K562 (cell line): ENCODE measurements at regions not wholly inside any gene's neighbourhood (a gene's known extent, or its start where the extent isn't known, plus 50 kb on each side); places are given as distances from the start of the nearest gene placed in this dataset.

Experiments used
- ATAC-seq: fragments of 200-7000 bp; cut with Tn5 transposase; 3 replicates; pipeline ENCODE4 v1.9.1; 2020; ENCODE audit warnings: moderate library complexity
- BruUV-seq: library from RNA; stranded (reverse); fragments of 400-500 nt; replicated peaks from 2 replicates; lab custom pipeline; 2021; lab: Mats Ljungman, UMichigan
- CTCF ChIA-PET: fragments of 300-600 bp; formaldehyde crosslinking; extraction: SDS; loops from one replicate; lab custom pipeline; 2021; ENCODE audit warnings: low intra/inter-chr PET ratio; lab: Yijun Ruan, JAX
- POLR2A ChIA-PET: fragments of 300-600, 350-650 bp; sonication (Branson Sonifier 250); formaldehyde crosslinking; extraction: SDS; loops from one replicate; lab custom pipeline; 2021; ENCODE audit warnings: antibody characterized with exemption, inconsistent platforms; lab: Yijun Ruan, JAX
- DNase-seq, 4 experiments: peaks; one replicate each; pipeline versions ENCODE4 v3.0.0 to v3.0.0-alpha.2; 2011 to 2018; ENCODE audit warnings: low spot score in 3 of 4, mixed read lengths in 3 of 4; ENCODE audit errors: extremely low read depth in 1 of 4
- FAIRE-seq: peaks from 2 replicates; lab custom pipeline; 2011; peaks lifted over from hg19 to GRCh38; lab: Jason Lieb, UNC
- H2AFZ ChIP-seq: 2 replicates; pipeline ENCODE4 v1.6.0; 2011; ENCODE audit warnings: low read depth, low read length, control low read depth, inconsistent platforms
- H3K27ac ChIP-seq: fragments of 200-600 bp; 3 replicates; pipeline ENCODE4 v1.8.0; 2011; ENCODE audit warnings: low read depth, mild to moderate bottlenecking, control low read depth, inconsistent platforms, low read length, moderate library complexity, mixed read lengths; ENCODE audit errors: extremely low read depth
- H3K27me3 ChIP-seq, 2 experiments: fragments of 300-600 bp in 1 of 2; 2 replicates in 1 of 2; 3 replicates in 1 of 2; pipeline versions ENCODE4 v1.6.0 to v1.8.0; 2011; ENCODE audit warnings: inconsistent platforms in 2 of 2, low read length in 2 of 2, mild to moderate bottlenecking in 1 of 2, mixed read lengths in 1 of 2, moderate library complexity in 1 of 2; ENCODE audit not compliant: control insufficient read depth in 2 of 2, insufficient read depth in 2 of 2
- H3K36me3 ChIP-seq: fragments of 300-600 bp; 3 replicates; pipeline ENCODE4 v1.8.0; 2011; ENCODE audit warnings: mild to moderate bottlenecking, low read length, inconsistent platforms; ENCODE audit not compliant: control insufficient read depth, insufficient read depth
- H3K4me1 ChIP-seq, 2 experiments: fragments of 200-600 bp in 1 of 2; replicated peaks in 1 of 2; 2 replicates in 1 of 2; 3 replicates in 1 of 2; pipeline versions ENCODE4 v1.5.1 to v1.8.0; 2011; ENCODE audit warnings: inconsistent platforms in 2 of 2, low read length in 2 of 2, mild to moderate bottlenecking in 1 of 2, mixed read lengths in 1 of 2, moderate library complexity in 1 of 2; ENCODE audit not compliant: control insufficient read depth in 2 of 2, insufficient read depth in 2 of 2
- H3K4me2 ChIP-seq: 2 replicates; pipeline ENCODE4 v1.6.1; 2011; ENCODE audit warnings: low read length, control low read depth, inconsistent platforms, mixed read lengths; ENCODE audit not compliant: insufficient read depth
- H3K4me3 ChIP-seq: fragments of 200-600 bp; sonication (generic), shearing (Covaris generic); 2 replicates; pipeline ENCODE4 v1.5.1; 2016; ENCODE audit warnings: control low read depth, inconsistent platforms
- H3K79me2 ChIP-seq: fragments of 200-600 bp; 3 replicates; pipeline ENCODE4 v1.8.0; 2011; ENCODE audit warnings: low read length, inconsistent platforms; ENCODE audit not compliant: control insufficient read depth, insufficient read depth
- H3K9ac ChIP-seq, 2 experiments: 2 replicates each; pipeline versions ENCODE4 v1.6.0 to v1.6.1; 2011; ENCODE audit warnings: low read depth in 2 of 2, low read length in 2 of 2, control low read depth in 1 of 2, inconsistent platforms in 1 of 2, mild to moderate bottlenecking in 1 of 2, mixed read lengths in 1 of 2; ENCODE audit not compliant: insufficient read depth in 1 of 2
- H3K9me1 ChIP-seq: one replicate; pipeline ENCODE4 v1.6.0; 2011; ENCODE audit warnings: inconsistent platforms, mild to moderate bottlenecking, low read length, moderate library complexity; ENCODE audit not compliant: control insufficient read depth, insufficient read depth
- H3K9me3 ChIP-seq: replicated peaks from 2 replicates; pipeline ENCODE4 v1.5.1; 2011; ENCODE audit warnings: low read depth, low read length, inconsistent platforms; ENCODE audit not compliant: control insufficient read depth, insufficient read depth
- H4K20me1 ChIP-seq: replicated peaks from 2 replicates; pipeline ENCODE4 v1.6.1; 2011; ENCODE audit warnings: low read length, inconsistent platforms, mixed read lengths; ENCODE audit not compliant: control insufficient read depth, insufficient read depth
- FOSL1 ChIP-seq: fragments of 200-800 bp; sonication (Bioruptor generic); conservative IDR thresholded peaks from 2 replicates; pipeline ENCODE4 v1.6.1; 2016; ENCODE audit warnings: missing genetic modification characterization, missing compliant biosample characterization
- HMBOX1 ChIP-seq: sonication (generic); IDR thresholded peaks from 2 replicates; pipeline ENCODE4 v1.6.1; 2016
- NRF1 ChIP-seq, 2 experiments: fragments of 450-650 bp; IDR thresholded peaks in 1 of 2; conservative IDR thresholded peaks in 1 of 2; 2 replicates each; pipeline ENCODE4 v1.6.1; 2014; ENCODE audit warnings: mild to moderate bottlenecking in 2 of 2
- PHTF2 ChIP-seq: fragments of 250-450 bp; sonication (Bioruptor Pico); IDR thresholded peaks from 2 replicates; pipeline ENCODE4 v1.5.0; 2021; ENCODE audit warnings: mild to moderate bottlenecking
- RBM25 ChIP-seq: fragments of 200-400 bp; formaldehyde crosslinking; IDR thresholded peaks from 2 replicates; pipeline ENCODE4 v1.6.1; 2018; ENCODE audit warnings: low read length, low read depth, moderate library complexity; ENCODE audit not compliant: severe bottlenecking
- TSHZ1 ChIP-seq: fragments of 250-450 bp; sonication (Bioruptor Pico); IDR thresholded peaks from 2 replicates; pipeline ENCODE4 v1.4.0; 2020; ENCODE audit warnings: mild to moderate bottlenecking, moderate library complexity
- WGBS: fragments of 100-300 bp; shearing (Covaris generic); methylation state at CpG from one replicate; pipeline ENCODE4 v1.1.6; 2016; ENCODE audit warnings: low coverage, mixed read lengths; ENCODE audit not compliant: insufficient coverage; ENCODE audit errors: missing lambda C conversion rate; 5-methylcytosine and 5-hydroxymethylcytosine counted together
- in situ Hi-C: fragments of 300-500 bp; cut with MboI; formaldehyde crosslinking; loops from 4 replicates; pipeline ENCODE4 v1.15.0; 2018; ENCODE audit warnings: inconsistent platforms, mixed read lengths
- intact Hi-C: fragments of 100-400 bp; cut with micrococcal nuclease; formaldehyde crosslinking; loops from 2 replicates; pipeline ENCODE4 v1.14.2; 2022

GRCh38 chr1:172902861-172903381 lies 147.8 kb downstream of the TNFSF18 start:
- Histone ChIP-seq H3K36me3 (no peaks in the 10 kb centered on the region), H3K4me1 (peaks cover 0 to 5% of the 10 kb centered on the region in 2 experiments; a peak in 2 of 5 replicates), H4K20me1 (no peaks in the 10 kb centered on the region), H3K9ac (no peak overlapping the region), H3K9me1 (no peaks in the 10 kb centered on the region), H3K4me2 (no peak overlapping the region), H3K4me3 (no peak overlapping the region), H3K27ac (no peak overlapping the region), H3K9me3 (peaks cover 3% of the 10 kb centered on the region), H2AFZ (no peak overlapping the region; the same call in 1 of the 2 replicates), H3K79me2 (no peaks in the 10 kb centered on the region), H3K27me3 (no peaks in the 10 kb centered on the region)
- DNase-seq, result no peak
- peak; percentile 58; the same call in 1 of the 2 replicates for TF ChIP-seq FOSL1 (tag)
- no peak for TF ChIP-seq HMBOX1
- TF ChIP-seq RBM25, result no peak
- no peak for TF ChIP-seq TSHZ1 (CRISPR knock-in tag)
- no peak for TF ChIP-seq PHTF2 (CRISPR knock-in tag)
- TF ChIP-seq NRF1 (conservative IDR thresholded peaks at IDR 0.05 in 1 of 2, IDR thresholded peaks at IDR 0.05 in 1 of 2), result no peak
- CTCF ChIA-PET, result no interaction called here
- in situ Hi-C loops (no loop called here), intact Hi-C loops (no loop called here)
- FAIRE-seq, result no peak
- no peak for ATAC-seq
- BruUV-seq, result no TSS peak
- 15% methylated on average over 1 of the region's 1 CpG for WGBS
- POLR2A ChIA-PET, result interaction anchor here (1.6 kb wide), 1 partner anchor 8 kb away, joined by 4 read pairs; no protein-coding TSS in a partner anchor
